GM19463 (cell line): ENCODE measurements at regions not wholly inside any gene's neighbourhood (a gene's known extent, or its start where the extent isn't known, plus 50 kb on each side); places are given as distances from the start of the nearest gene placed in this dataset.

Experiments used
- ATAC-seq: cut with Tn5 transposase; IDR thresholded peaks from one replicate; pipeline ENCODE4 v1.9.1; 2021; ENCODE audit warnings: mild to moderate bottlenecking, moderate library complexity; ENCODE audit not compliant: unreplicated experiment

GRCh38 chr16:51815523-51815922 lies 664.5 kb upstream of the SALL1 start:
- ATAC-seq, result no peak

GRCh38 chr16:51814617-51815016 lies 663.5 kb upstream of the SALL1 start:
- no peak for ATAC-seq

- ATAC-seq, result no peak
Measured at GRCh38 chr16:51813609-51814008, 662.5 kb upstream of the SALL1 start.

- no peak for ATAC-seq
Measured at GRCh38 chr16:51812945-51813344, 661.9 kb upstream of the SALL1 start.

GRCh38 chr16:51807551-51807950 lies 656.5 kb upstream of the SALL1 start:
- ATAC-seq, result no peak

- ATAC-seq, result no peak
Measured at GRCh38 chr16:51801635-51802034, 650.6 kb upstream of the SALL1 start.

GRCh38 chr16:51797669-51798259 lies 646.7 kb upstream of the SALL1 start:
- no peak for ATAC-seq

- no peak for ATAC-seq
Measured at GRCh38 chr16:51779240-51779639, 628.2 kb upstream of the SALL1 start.

- no peak for ATAC-seq
Measured at GRCh38 chr16:51773071-51773890, 622.2 kb upstream of the SALL1 start.

GRCh38 chr16:51766739-51767138 lies 615.7 kb upstream of the SALL1 start:
- no peak for ATAC-seq

- ATAC-seq, result no peak
Measured at GRCh38 chr16:51763072-51763661, 612.1 kb upstream of the SALL1 start.

- peak; percentile 97 for ATAC-seq
Measured at GRCh38 chr16:51762081-51762996, 611.3 kb upstream of the SALL1 start.

GRCh38 chr16:51761001-51761400 lies 609.9 kb upstream of the SALL1 start:
- no peak for ATAC-seq

GRCh38 chr16:51759999-51760398 lies 608.9 kb upstream of the SALL1 start:
- ATAC-seq, result no peak

GRCh38 chr16:51759329-51759728 lies 608.3 kb upstream of the SALL1 start:
- ATAC-seq, result no peak

GRCh38 chr16:51757921-51758479 lies 606.9 kb upstream of the SALL1 start:
- ATAC-seq, result no peak

- ATAC-seq, result no peak
Measured at GRCh38 chr16:51757505-51757904, 606.4 kb upstream of the SALL1 start.

- no peak for ATAC-seq
Measured at GRCh38 chr16:51757124-51757470, 606.0 kb upstream of the SALL1 start.

GRCh38 chr16:51756447-51757123 lies 605.5 kb upstream of the SALL1 start:
- ATAC-seq, result no peak

- ATAC-seq, result no peak
Measured at GRCh38 chr16:51755577-51756355, 604.7 kb upstream of the SALL1 start.
